Neuron (in vitro differentiated cells): ENCODE measurements at regions not wholly inside any gene's neighbourhood (a gene's known extent, or its start where the extent isn't known, plus 50 kb on each side); places are given as distances from the start of the nearest gene placed in this dataset.

Source experiments
- H2AFZ ChIP-seq: one replicate; pipeline ENCODE4 v1.6.1; 2013; ENCODE audit warnings: low read depth, mild to moderate bottlenecking, inconsistent platforms, low read length, moderate library complexity
- H3K27me3 ChIP-seq: one replicate; pipeline ENCODE4 v1.6.1; 2013; ENCODE audit warnings: low read length; ENCODE audit not compliant: insufficient read depth
- H3K36me3 ChIP-seq: one replicate; pipeline ENCODE4 v1.6.1; 2013; ENCODE audit warnings: low read length; ENCODE audit not compliant: insufficient read depth
- H3K4me1 ChIP-seq: one replicate; pipeline ENCODE4 v1.6.1; 2013; ENCODE audit warnings: low read length; ENCODE audit not compliant: insufficient read depth
- H3K4me3 ChIP-seq: 2 replicates; pipeline ENCODE4 v1.5.1; 2013; ENCODE audit warnings: mild to moderate bottlenecking, low read length, moderate library complexity
- H3K9me3 ChIP-seq: one replicate; pipeline ENCODE4 v1.6.1; 2013; ENCODE audit warnings: low read length

GRCh38 chr17:5635949-5636348 is 51.6 kb upstream of the NLRP1 start:
- peaks cover 6% of the 10 kb centered on the region for H3K27me3 ChIP-seq
- H3K4me3 ChIP-seq: no peak overlapping the region
- H3K9me3 ChIP-seq: no peaks in the 10 kb centered on the region
- H2AFZ ChIP-seq: no peak overlapping the region
- H3K36me3 ChIP-seq: no peaks in the 10 kb centered on the region
- no peaks in the 10 kb centered on the region for H3K4me1 ChIP-seq

- Histone ChIP-seq H3K36me3 (no peaks in the 10 kb centered on the region), H2AFZ (no peak overlapping the region), H3K27me3 (peaks cover 6% of the 10 kb centered on the region), H3K4me3 (no peak overlapping the region), H3K9me3 (no peaks in the 10 kb centered on the region), H3K4me1 (no peaks in the 10 kb centered on the region)
Measured at GRCh38 chr17:5638596-5638995, 54.3 kb upstream of the NLRP1 start.

- H2AFZ ChIP-seq: no peak overlapping the region
- H3K27me3 ChIP-seq: peaks cover 3% of the 10 kb centered on the region
- H3K4me3 ChIP-seq: no peak overlapping the region
- H3K4me1 ChIP-seq: no peaks in the 10 kb centered on the region
- no peaks in the 10 kb centered on the region for H3K9me3 ChIP-seq
- no peaks in the 10 kb centered on the region for H3K36me3 ChIP-seq
Measured at GRCh38 chr17:5640726-5641125, 56.4 kb upstream of the NLRP1 start.

- Histone ChIP-seq H3K9me3 (no peaks in the 10 kb centered on the region), H3K27me3 (no peaks in the 10 kb centered on the region), H3K4me1 (no peaks in the 10 kb centered on the region), H2AFZ (no peak overlapping the region), H3K4me3 (no peak overlapping the region), H3K36me3 (no peaks in the 10 kb centered on the region)
Measured at GRCh38 chr17:5642752-5643151, 58.4 kb upstream of the NLRP1 start.

DNA sequence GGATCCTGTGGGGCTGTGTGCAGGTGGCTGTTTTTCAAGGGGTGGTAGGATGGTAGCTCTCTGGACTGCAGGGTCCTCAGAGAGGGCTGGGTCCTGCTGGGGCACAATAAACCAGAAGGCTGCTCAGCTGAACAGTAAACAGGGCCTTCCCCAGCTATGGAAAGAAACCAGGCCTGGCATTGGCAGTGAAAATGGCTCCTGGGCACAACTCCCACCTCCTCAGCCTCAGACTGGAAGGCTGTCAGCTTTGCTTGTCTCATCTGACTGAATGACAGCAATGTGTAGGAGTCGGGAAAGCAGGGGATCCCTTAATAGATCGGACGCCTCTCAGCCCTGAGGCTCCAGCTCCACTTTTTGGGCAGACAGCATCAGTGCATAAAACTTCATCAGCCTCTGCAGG is 59.8 kb upstream of the NLRP1 start:
- H3K36me3 ChIP-seq: no peaks in the 10 kb centered on the region
- no peaks in the 10 kb centered on the region for H3K4me1 ChIP-seq
- H3K9me3 ChIP-seq: no peaks in the 10 kb centered on the region
- H2AFZ ChIP-seq: no peak overlapping the region
- H3K4me3 ChIP-seq: no peak overlapping the region
- no peaks in the 10 kb centered on the region for H3K27me3 ChIP-seq

DNA sequence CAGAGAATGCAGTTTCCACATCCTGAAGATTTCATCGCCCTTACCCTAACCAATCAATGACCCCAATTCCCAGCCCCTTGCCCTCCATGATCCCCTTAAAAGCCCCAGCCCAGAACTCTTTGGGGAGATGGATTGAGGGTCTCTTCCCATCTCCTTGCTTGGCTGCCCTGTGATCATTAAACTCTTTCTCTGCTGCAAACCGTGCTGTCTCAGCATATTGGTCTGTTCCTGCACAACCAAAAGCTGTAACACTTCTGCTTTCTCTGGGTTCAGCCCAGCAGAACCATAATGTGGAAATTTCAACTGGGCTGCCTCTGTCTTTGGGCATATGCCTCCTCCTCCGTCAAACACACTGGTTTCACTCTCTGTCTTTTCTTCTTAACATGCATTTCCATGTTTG is 67.0 kb upstream of the NLRP1 start:
- H3K4me1 ChIP-seq: no peaks in the 10 kb centered on the region
- no peaks in the 10 kb centered on the region for H3K36me3 ChIP-seq
- no peaks in the 10 kb centered on the region for H3K27me3 ChIP-seq
- H3K9me3 ChIP-seq: no peaks in the 10 kb centered on the region
- no peak overlapping the region for H2AFZ ChIP-seq
- H3K4me3 ChIP-seq: no peak overlapping the region

- Histone ChIP-seq H3K4me3 (no peak overlapping the region), H3K9me3 (no peaks in the 10 kb centered on the region), H3K36me3 (no peaks in the 10 kb centered on the region), H3K4me1 (no peaks in the 10 kb centered on the region), H2AFZ (no peak overlapping the region), H3K27me3 (no peaks in the 10 kb centered on the region)
Measured at GRCh38 chr17:5661491-5662125, 77.3 kb upstream of the NLRP1 start.

DNA sequence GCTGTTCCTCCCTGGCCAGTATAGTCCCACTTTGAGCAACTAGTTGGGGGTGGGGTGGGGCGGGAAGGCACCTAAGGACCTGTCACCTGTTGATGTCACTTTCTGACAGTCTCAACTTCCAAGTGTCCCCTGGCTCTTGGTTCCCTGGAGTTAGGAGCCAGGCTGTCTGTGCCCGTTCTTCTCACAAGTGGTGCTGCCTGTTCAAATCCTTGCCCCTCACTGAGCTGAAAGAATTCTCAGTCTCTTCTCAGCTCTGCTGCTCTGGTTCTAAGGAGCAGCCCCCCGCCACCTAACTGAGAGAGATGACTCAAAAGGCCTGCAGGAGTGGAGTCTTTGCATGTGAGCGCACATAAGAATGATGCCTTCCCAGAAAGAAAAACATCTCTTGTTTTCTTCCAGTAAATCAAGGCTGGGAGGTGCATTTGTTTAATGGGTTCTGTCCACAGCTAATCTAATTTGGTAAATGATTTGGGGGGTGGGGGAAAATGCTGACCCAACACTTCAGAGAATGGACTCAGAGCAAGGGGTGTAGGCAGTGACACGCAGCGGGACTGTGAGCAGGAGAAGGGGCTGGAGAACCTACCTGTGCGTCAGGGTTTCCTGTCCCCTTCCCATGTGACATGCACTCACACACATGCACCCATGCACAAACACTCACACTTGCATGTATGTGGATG is 78.2 kb upstream of the NLRP1 start:
- Histone ChIP-seq H3K4me1 (no peaks in the 10 kb centered on the region), H2AFZ (no peak overlapping the region), H3K4me3 (no peak overlapping the region), H3K9me3 (no peaks in the 10 kb centered on the region), H3K36me3 (no peaks in the 10 kb centered on the region), H3K27me3 (no peaks in the 10 kb centered on the region)

DNA sequence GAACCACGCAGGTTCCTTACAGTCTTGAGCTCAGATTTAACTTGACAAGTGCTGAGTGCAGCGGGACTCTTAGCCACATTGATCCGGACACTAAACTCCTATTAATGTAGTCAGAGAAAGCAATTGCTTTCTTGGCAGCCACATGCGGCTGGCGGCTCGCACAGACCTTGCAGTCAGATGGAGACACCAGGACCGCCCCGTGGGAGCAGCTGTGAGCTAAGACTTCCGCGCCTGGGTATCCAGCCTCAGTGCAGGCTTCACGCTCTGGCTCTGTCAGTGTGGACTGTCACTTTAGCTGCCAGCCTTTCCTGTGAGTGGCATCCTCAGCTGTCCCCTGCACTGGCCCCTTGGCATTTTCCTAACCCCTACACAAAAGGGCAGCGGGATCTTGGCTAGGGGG is 80.9 kb upstream of the NLRP1 start:
- Histone ChIP-seq H3K36me3 (no peaks in the 10 kb centered on the region), H2AFZ (no peak overlapping the region), H3K4me3 (no peak overlapping the region), H3K4me1 (no peaks in the 10 kb centered on the region), H3K27me3 (no peaks in the 10 kb centered on the region), H3K9me3 (no peaks in the 10 kb centered on the region)

DNA sequence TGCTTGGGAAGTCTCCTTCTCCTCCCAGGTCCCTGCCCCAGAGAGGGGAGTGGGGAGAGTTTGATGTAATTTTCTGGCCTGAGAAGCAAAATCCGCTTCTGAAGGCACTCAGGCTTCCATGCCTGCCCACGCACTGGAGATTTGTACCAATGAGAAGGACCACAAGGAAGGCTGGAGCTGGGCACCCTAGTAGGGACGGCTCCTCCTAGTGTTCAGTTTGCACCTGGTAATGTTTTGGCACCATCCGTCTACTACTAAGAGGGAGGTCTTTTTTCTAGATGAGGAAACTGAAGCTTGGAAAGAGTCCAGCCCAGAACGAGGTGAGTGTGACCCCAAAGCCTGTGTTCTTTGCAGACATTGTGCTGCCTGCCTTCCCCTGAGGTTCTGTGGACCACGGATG is 83.6 kb upstream of the NLRP1 start:
- no peaks in the 10 kb centered on the region for H3K36me3 ChIP-seq
- H3K27me3 ChIP-seq: no peaks in the 10 kb centered on the region
- no peaks in the 10 kb centered on the region for H3K4me1 ChIP-seq
- no peaks in the 10 kb centered on the region for H3K9me3 ChIP-seq
- no peak overlapping the region for H2AFZ ChIP-seq
- no peak overlapping the region for H3K4me3 ChIP-seq

DNA sequence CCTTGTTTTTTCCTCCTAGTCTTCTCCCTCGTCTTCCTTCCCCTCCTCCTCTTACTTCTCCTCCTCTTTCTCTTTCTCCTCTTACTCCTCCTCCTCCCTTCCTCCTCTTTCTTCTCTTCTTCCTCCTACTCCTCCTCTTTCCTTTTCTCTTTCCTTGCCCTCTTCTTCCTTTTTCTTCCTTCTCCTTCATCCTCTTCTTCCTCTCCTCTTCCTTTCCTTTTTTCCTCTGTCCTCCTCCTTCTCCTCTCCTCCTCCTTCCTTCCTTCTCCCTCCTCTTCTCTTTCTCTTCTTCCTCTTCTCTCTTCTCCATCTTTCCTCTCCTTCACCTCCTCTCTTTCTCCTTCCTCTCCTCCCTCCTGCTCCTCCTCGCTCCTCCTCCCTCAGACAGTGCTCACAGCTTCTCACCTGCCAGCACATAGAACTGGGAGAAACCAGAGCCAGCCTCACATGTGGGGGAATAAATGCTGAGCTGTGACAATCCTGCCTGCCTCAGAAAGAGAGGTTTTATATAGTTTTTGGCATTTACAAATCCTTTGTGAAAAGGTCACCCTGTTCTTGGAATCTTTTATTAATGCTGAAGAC is 84.3 kb upstream of the NLRP1 start:
- Histone ChIP-seq H3K27me3 (no peaks in the 10 kb centered on the region), H3K9me3 (no peaks in the 10 kb centered on the region), H2AFZ (no peak overlapping the region), H3K4me3 (no peak overlapping the region), H3K36me3 (no peaks in the 10 kb centered on the region), H3K4me1 (no peaks in the 10 kb centered on the region)

DNA sequence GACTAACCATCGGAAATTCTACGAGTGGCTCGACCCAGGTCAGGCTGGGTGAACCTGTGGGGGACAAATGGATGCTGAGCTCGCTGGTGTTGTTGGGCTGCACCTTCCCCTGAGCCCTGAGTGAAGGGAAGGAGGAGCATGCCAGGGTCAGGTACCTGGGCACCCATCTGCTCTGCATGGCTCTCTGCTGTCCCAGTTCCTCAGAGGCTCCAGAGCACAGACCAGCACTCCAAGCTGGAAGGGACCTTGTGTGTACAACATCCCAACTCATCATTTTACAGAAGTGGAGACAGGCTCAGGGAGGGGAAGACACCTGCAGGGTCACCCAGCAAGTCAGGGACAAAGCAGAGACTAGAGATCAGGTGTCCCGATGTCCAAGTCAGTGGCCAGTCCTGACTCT is 84.9 kb upstream of the NLRP1 start:
- no peak overlapping the region for H2AFZ ChIP-seq
- no peak overlapping the region for H3K4me3 ChIP-seq
- no peaks in the 10 kb centered on the region for H3K9me3 ChIP-seq
- no peaks in the 10 kb centered on the region for H3K27me3 ChIP-seq
- no peaks in the 10 kb centered on the region for H3K4me1 ChIP-seq
- no peaks in the 10 kb centered on the region for H3K36me3 ChIP-seq

DNA sequence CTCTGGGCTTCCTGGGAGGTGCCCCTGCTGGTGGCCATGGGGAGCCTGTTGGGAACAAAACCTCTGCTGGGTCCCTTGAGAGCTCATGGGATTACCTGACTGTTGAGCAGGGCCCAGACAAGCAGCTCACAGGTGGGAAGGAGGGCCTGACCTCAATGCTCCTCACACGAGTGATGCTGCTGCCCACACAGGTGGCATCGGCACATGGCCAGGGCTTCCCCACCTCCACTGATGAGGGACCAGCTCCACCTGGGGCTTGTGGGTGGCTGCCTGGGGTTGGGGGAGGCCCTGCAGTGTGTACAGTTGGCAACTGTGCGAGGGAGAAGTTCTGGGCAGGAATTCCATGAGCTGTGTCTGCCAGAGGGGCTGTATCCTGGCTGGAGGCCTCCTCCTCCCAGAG is 87.8 kb upstream of the NLRP1 start:
- H3K36me3 ChIP-seq: no peaks in the 10 kb centered on the region
- no peaks in the 10 kb centered on the region for H3K9me3 ChIP-seq
- H3K4me3 ChIP-seq: no peak overlapping the region
- H2AFZ ChIP-seq: no peak overlapping the region
- H3K4me1 ChIP-seq: no peaks in the 10 kb centered on the region
- no peaks in the 10 kb centered on the region for H3K27me3 ChIP-seq
